Adrenal gland (tissue), 5 donors: ENCODE measurements at regions not wholly inside any gene's neighbourhood (a gene's known extent, or its start where the extent isn't known, plus 50 kb on each side); places are given as distances from the start of the nearest gene placed in this dataset.

ENCODE experiments used
- POLR2A ChIP-seq, 2 donors: fragments of 450-650 bp; IDR thresholded peaks; one replicate each; pipeline ENCODE4 v1.6.1; 2017; ENCODE audit warnings: antibody characterized with exemption in 2 of 2, mild to moderate bottlenecking in 2 of 2, moderate library complexity in 1 of 2
- TF ChIP-seq, protein P1 (sequence below), 6 experiments: fragments of 450-650 bp in 4 of 6; fragments of 200-600 bp in 2 of 6; sonication (generic) in 1 of 6; IDR thresholded peaks; 1 replicate in 5 of 6; 2 replicates in 1 of 6; pipeline versions ENCODE4 v1.5.1 to v1.8.0; 2016 to 2021; ENCODE audit warnings: antibody characterized with exemption in 6 of 6, mild to moderate bottlenecking in 2 of 6, moderate library complexity in 1 of 6
- donor health status: DM: no; HTN: no; CAD: no.

DNA sequence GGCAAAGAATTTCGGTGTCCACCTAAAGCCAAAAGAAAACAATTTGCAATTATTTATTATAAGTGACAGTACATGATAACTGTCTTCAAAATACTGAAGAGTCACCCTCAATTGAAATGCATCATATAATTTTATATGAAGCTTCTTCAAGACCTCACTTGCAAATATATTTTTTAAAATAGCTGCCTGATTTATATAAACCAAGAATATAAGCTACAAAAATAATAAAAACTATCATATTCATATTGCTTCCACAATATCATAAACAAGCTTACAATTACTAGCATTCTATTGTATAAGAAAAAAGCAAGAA, 144.1 kb downstream of the CETN3 start:
- TF ChIP-seq, protein P1, sequence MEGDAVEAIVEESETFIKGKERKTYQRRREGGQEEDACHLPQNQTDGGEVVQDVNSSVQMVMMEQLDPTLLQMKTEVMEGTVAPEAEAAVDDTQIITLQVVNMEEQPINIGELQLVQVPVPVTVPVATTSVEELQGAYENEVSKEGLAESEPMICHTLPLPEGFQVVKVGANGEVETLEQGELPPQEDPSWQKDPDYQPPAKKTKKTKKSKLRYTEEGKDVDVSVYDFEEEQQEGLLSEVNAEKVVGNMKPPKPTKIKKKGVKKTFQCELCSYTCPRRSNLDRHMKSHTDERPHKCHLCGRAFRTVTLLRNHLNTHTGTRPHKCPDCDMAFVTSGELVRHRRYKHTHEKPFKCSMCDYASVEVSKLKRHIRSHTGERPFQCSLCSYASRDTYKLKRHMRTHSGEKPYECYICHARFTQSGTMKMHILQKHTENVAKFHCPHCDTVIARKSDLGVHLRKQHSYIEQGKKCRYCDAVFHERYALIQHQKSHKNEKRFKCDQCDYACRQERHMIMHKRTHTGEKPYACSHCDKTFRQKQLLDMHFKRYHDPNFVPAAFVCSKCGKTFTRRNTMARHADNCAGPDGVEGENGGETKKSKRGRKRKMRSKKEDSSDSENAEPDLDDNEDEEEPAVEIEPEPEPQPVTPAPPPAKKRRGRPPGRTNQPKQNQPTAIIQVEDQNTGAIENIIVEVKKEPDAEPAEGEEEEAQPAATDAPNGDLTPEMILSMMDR (IDR thresholded peaks at IDR 0.05), result peak in 1 of 6 experiments; percentile 22
- TF ChIP-seq POLR2A (IDR thresholded peaks at IDR 0.05), result no peak
